ENCODE measurements at regions not wholly inside any gene's neighbourhood (a gene's known extent, or its start where the extent isn't known, plus 50 kb on each side); places are given as distances from the start of the nearest gene placed in this dataset.

DNA sequence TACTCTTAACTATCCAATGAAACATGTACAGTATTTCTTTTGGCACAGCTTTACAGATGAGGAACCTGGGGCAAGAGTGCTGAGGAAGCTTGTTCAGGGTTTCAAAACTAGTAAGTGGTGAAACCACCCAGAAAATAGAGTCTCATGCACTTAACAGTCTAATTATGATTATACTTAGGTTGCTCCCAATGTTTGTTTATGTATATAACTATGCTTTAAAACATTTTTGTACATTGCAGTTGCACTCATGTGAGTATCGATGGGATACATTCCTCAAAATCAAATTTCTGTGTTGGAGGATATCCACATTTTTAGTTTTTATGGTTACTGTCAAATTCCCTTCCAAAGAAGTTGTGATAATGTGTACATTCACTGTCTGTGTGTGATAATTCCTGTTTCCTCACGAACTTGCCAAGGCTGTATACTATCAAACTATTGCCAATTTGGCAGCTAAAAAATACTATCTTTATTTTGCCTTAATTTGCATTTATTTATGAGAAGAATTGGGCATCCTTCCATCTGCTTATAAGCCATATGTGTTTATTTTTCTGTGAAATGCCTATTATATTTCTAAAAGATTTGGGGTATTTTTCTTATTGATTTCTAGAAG is 143.9 kb upstream of the SSTR1 start:
- peak; percentile 1 for DNase-seq (ENCODE audit: low read depth)

DNA sequence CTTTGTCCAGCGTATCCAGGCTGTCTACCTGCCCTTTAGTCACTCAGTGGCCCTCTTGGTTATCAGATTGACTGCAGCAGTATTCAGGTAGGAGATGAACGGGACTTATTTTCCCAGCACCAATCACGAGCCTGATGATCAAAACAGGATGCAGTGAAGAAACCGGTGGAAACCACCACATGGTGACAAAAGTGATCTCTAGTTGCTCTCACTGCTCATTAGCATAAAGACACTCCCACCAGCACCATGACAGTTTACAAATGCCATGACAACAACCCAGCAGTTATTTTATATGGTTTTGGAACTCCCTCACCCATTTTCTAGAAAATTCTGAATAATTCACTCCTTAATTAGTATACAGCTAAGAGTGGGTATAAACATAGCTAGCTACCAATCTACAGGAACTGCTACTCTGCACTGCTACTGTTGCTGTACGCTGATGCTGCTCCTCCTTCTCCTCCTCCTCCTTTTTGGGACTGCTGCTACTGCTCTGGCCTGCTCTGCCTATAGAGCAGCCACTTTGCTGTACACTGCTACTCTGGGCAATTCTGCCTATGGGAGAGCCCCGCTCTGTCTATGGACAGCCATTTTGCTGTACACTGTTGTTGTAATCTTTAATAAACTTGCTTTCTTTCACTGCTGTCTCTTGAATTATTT is 142.5 kb upstream of the SSTR1 start:
- DNase-seq (ENCODE audit: low read depth): no peak

DNA sequence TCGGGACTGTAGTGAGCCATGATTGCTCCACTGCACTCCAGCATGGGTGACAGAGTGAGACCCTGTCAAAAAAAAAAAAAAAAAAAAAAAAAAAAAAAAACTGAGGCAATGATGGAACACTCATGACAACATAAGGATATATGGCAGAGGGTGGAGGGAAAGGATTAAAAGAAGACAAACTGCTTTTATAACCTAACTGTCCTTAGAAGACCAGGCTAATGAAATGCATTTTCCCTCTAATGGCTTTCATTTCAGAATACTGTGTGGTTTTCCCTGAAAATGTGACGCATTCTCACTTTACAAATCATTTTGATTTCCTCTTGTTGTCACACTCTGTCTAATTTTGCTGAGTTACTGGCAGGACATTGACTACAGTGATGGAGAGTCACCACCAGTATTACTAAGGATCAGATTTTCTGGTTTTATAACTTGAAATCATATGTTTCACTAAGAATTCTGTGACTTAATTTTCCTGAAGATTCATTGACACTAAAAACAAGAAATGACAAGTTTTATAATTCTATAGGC is 137.6 kb upstream of the SSTR1 start:
- DNase-seq (ENCODE audit: low read depth): no peak

DNA sequence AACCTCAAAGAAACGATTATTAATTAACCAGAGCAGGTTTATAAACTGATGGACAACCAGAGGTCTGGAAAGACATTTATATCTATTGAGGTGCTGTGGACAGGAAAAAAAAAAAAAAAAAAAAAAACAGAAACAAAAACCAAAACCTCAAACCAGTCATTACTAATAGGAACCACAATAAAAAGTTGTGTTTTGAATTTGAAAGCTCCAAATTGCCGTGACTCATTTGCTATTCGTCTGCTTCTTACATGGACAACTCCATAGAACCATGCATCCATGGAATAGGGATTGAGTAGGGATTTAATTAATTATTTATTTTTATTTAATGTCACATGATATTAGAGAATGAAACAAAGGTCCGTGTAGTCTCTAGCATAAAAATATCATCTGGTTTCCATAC is 134.1 kb upstream of the SSTR1 start:
- DNase-seq (ENCODE audit: low read depth): no peak

DNA sequence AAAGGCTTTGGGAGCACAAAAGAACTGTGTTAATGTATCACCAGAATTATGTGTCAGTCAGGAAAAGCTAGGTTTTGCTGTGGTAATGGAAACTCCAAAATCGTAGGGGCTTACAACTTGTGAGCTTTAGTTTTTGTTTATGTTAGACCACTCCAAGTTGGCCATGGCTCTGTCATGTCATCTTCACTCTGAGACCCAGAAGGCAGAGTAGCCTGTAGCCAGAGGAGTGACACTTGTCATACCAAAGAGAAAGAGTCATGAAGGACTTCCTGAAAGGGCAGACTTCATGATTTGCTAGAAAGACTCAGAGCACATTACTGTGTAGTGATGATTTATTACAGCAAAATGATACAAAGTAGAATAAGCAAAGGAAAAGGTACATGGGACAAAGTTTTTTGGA is 133.6 kb upstream of the SSTR1 start:
- DNase-seq (ENCODE audit: low read depth): no peak

DNA sequence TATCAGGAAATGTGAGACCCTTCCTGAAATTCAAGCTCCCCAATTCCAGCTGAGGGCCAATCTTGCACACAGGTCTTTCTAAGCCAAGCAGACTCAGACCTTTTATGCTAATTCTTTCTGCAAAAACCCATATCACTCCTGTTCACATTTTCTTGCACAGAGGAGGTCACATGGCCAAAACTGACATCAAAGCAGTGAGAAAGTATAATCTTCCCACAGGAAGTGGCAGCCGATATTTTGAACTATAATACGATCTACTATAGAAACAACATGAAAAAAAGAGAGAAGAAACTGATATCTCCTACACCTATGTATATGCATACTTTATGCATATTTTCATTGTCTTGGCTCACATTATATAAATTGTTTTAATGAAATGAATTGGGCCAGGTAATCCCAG is 132.9 kb upstream of the SSTR1 start:
- no peak for DNase-seq (ENCODE audit: low read depth)

DNA sequence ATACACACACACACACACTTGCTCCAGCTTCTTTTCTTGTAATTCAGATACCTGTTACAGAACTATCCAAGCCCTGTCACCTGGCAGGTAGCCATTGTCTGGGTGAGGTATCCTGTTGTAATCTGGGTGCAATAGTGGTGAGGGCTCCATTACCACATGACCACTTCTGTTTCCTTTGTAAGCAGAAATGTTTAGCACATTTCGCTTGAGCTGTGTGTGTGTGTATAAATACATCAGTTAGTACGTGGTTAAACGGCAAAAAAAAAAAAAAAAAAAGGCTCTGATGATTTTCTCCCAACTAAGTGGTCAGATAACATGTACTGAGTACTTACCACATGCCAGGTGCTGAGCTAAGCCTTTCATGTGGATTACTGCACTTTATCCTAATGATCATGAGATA is 129.3 kb upstream of the SSTR1 start:
- no peak for DNase-seq (ENCODE audit: low read depth)

DNA sequence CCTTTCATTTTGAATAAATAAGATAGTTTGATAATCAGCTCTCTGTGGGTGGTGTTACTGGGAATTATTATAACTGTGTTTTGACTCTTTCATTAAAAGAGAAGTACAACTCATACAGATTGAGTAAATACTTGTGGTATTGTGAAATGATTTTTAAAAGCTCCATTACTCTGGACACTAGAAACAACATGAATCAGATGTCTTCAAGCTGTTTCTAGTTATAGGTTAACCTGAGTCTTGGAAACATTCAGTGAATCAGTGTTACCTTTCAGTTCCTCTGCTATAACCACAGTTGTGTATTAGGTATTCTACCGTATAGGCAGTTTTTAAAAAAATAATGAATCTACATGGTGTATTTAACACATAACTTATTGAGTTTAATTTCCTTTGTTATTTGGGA is 128.4 kb upstream of the SSTR1 start:
- DNase-seq (ENCODE audit: low read depth): peak; percentile 9

DNA sequence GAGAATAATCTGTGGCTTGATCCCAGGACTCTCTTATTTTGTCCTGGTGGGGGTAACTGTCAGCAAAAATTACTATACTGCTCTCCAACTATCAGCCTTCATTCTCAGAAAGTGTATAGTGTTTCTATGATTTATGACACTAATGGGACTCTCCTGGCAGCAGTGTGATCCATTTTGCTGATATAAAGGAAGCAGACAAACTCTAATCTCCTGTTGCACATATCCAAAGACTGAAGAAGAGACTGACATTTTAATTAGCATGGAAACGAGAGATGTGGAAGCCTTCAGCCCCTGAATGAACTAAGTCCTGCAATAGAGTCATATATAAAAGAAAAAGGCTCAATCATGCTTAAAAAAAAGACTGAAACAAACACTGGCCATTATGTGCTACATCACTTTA is 127.8 kb upstream of the SSTR1 start:
- DNase-seq (ENCODE audit: low read depth): no peak

DNA sequence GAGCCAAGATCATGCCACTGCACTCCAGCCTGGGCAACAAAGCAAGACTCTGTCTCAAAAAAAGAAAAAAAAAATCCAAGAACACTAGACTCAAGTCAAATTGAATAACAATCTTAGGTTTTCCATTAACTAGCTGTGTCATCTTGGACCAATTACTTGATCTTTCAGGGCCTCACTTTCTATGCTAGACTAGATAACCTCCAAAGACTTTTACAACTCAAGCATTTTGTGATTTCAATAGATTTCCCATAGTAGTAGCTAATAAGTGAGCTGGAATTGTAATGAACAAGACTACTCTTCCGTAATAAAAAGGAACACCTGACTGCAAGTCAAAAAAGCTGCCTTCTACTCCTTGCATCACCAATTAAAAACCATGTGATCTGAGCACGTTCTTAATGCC is 127.0 kb upstream of the SSTR1 start:
- no peak for DNase-seq (ENCODE audit: low read depth)

DNA sequence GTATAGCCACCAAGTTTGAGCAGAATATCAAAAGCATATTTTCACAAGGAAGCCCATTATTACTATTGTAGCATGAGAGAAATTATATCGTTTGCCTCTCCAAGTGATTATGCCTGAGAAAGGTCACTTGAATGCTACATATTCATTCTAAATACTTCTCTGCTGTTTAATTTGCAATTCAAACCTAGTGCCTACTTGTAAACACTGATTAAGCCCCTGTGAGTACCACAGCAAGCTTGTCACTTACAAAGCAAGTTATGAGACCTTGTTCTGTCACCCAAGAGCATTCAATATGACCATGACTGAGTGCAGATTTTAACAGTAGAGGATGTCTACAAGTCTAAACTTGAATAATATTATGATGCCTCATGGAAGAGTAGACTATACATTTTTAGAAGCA is 124.7 kb upstream of the SSTR1 start:
- no peak for DNase-seq (ENCODE audit: low read depth)

DNA sequence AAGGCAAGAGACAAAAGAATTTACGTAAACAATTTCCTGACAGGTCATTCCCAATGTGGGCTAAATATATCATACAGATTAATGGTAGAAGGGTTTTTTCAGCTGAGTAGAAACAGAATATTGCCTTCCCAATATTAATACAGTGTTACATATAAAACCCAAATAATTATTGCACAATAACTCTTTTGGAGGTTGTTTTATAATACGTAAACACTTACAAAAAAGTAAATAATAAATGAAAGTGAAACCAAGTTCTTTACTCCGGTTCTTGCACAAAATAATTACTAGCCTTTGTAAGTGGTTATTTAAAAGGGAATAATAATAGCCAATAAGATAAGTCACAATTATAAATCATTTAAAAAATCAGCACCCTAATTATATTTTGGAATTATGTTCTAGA is 118.6 kb upstream of the SSTR1 start:
- DNase-seq (ENCODE audit: low read depth): no peak

DNA sequence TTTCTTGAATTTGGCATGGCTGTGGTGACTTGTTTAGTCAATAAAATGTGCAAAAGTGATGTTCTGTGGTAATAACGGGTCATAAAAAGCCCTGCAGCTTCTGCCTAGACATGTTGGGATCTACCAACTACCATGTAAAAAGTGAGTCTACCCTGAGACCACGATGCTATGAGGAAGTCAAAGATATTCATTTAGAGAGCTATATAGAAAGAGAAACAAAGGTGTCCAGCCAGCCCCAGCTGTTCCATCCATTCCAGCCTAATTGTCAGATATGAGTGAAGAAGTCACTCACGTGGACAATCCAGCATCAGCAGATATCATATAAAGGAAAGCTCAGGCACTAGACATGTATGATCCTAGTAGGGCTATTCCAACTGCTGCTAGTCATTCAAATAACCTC is 117.2 kb upstream of the SSTR1 start:
- no peak for DNase-seq (ENCODE audit: low read depth)

DNA sequence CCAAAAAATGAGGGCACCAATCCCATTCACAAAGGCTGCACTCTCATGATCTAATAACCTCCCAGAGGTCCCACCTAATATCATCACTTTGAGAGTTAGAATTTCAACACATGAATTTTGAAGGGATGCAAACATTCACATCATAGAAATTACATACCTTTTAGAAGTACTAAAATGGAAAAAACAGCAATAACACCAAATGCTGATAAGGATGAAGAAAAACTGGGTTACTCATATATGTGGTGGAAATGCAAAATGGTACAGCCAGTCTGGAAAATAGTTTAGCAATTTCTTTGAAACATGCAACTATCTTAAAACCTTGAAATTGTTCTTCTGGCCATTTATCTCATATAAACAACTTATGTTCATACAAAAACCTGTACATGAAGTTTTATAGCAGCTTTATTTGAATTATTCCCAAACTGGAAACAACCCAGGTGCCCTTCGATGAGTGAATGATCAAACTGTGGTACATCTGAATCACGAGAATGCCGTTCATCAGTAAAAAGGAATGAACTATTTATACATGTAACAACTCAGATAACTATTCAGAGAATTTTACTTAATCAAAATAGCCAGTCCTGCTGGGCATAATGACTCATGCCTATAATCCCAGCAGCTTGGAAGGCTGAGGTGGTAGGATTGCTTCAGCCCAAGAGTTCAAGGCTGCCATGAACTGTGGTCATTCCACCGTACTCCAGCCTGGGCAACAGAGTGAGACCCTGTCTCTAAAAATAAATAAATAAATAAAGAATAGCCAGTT is 109.4 kb upstream of the SSTR1 start:
- peak; percentile 65 for DNase-seq (ENCODE audit: low read depth)

DNA sequence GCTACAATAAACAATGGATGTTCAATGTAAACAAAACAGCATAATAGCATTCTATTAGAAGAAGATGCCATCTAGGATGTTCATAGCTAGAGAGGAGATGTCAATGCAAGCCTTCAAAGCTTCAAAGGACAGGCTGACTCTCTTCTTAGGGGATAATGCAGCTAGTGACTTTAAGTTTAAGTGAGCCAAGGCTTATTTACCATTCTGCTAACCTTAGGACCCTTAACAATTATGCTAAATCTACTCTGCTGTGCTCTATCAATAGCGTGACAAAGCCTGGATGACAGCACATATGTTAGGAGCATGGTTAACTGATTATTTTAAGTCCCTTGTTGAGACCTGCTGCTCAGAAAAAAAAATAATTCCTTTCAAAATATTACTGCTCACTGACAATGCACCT is 106.0 kb upstream of the SSTR1 start:
- DNase-seq (ENCODE audit: low read depth): no peak

DNA sequence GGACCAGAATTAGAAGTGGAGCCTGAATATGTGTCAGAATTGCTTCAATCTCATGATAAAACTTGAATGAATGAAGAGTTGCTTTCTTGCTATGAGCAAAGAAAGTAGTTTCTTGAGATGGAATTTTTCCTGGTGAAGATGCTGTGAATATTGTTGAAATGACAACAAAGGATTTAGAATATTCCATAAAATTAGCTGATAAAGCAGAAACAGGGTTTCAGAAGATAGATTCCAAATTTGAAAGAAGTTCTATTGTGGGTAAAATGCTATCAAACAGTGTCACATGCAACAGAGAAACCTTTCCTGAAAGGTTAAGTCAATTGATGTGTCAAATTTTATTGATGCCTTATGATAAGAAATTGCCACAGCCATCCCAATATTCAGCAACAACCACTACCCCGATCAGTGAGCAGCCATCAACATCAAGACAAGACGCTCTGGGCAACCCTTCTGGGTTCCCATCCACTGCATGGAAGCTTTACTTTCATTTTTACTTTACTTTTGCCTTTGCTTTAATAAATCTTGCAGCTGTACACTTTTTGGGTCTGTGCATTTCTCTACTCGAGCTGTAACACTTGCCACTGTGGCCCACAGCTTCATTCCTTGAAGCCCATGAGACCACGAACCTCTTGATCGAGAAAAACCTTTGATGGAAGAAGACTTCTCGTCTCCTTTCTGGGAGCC is 104.0 kb upstream of the SSTR1 start:
- no peak for DNase-seq (ENCODE audit: low read depth)

DNA sequence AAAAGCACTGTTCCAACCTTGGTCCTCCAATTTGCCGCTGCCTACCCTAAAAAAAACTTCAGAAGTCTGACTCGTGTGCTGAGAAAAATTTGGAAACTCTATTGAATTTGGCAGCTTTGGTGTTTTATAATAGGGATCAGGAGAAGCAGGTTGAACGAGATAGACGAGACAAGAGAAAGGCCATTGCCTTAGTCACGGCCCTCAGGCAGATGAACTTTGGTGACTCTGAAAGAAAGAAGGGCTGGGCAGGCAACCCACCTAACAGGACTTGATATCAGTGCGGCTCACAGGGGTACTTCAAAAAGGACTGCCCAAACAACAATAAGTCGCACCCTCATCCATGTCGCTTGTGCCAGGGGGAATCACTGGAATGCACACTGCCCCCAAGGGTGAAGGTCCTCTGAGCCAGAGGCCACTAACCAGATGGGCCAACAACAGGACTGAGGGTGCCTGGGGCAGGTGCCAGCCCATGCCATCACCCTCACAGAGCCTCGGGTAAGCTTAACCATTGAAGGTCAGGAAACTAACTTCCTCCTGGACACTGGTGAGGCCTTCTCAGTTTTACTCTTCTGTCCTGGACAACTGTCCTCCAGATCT is 102.5 kb upstream of the SSTR1 start:
- no peak for DNase-seq (ENCODE audit: low read depth)

DNA sequence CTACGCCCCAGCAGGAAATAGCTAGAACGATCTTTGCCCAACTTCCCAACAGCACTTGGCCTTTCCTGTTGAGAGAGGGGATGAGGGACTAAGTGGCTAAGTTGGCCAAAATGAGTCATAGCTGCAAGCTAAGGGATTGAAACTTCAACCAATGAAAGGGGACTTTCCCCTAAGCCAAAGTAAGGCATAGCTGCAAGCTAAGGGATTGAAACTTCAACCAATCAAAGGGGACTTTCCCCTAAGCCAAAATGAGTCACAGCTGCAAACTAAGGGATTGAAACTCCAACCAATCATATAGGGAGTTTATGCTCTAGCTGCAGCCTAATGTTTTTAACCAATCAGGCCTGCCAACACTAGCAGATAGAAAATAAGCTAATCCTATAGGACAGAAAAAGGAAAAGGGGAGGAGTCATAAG is 100.5 kb upstream of the SSTR1 start:
- DNase-seq (ENCODE audit: low read depth): no peak

DNA sequence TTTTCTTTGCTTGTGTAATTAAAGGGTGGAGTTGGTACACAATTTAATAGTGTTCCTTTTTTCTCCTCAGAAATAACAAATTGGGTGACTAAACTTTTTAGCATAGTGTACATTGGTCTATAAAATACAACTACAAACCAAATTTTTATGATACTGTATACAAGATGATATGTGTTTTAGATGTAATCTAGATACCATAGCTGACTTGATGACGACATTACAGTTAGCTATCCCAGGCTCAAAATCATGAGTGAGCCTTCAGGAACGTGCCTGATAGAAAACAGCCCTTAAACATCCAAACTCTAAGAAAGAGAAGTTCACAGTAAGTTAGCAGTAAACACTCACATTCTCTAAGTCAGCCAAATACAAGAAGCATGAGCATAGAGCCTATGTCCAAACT is 99.0 kb upstream of the SSTR1 start:
- peak; percentile 57 for DNase-seq (ENCODE audit: low read depth)

DNA sequence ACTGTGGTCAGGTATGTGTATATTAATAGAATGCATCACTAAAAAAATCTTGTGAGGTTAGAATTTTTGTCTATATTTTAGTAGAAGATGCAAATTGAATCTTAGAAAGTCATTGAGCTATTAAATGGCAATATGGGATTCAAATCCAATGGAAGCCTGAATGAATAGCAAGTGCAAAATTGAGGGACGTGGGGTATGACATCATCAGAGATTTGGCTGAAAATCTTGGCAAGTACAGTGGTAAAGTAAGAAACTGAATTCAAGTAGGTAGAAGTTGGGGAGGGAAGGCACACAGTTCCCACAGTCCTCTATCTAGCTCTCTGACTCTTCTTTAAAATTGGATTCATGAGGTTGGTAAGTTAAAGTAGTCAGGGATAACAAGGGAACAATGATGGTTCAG is 97.4 kb upstream of the SSTR1 start:
- DNase-seq (ENCODE audit: low read depth): no peak

DNA sequence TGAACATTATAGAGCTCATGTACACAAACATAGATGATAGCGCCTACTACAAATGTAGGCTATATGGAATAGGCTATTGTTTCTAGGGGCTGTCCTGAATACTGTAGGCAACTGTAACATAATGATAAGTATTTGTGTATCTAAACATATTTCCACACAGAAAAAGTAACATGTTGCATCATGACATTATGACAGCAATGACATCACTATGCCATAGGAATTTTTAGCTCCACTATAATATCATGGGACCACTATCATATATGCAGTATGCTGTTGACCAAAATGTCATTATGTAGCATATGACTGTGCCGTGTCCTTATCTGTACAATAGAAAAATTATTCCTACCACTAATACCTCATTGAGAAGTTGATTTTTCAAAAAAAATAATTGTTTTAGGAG is 96.7 kb upstream of the SSTR1 start:
- no peak for DNase-seq (ENCODE audit: low read depth)

DNA sequence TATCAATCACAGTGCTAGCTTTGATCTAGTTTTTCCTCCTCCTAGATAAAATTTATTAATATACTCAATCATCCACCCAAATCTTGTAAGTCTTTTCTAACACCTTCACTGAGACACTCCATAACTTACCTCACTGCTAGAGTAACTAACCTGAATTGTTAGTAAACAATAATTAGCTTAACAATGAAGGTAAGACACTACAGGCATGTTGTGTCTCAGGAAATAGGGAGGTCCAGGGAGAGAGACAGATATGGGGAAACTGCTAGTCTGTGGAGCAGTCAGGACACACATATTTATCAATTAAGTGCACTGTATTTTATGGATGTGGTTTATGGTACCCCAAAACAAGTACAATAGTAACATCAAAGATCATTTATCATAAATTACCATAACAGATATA is 94.2 kb upstream of the SSTR1 start:
- DNase-seq (ENCODE audit: low read depth): no peak

Measured in fibroblast of gingiva (primary cell).